Osteoblast (primary cell): ENCODE measurements at regions not wholly inside any gene's neighbourhood (a gene's known extent, or its start where the extent isn't known, plus 50 kb on each side); places are given as distances from the start of the nearest gene placed in this dataset.
"Not testable (repeated sequence)": the region's sequence is repeated elsewhere in the genome, so short reads cannot be mapped to it uniquely, and the experiment has no call there.

Experiments
- DNase-seq: peaks from one replicate; pipeline ENCODE4 v3.0.0; 2011; ENCODE audit warnings: low spot score, mixed read lengths; ENCODE audit not compliant: insufficient read length; ENCODE audit errors: missing footprints
- H2AFZ ChIP-seq: 2 replicates; pipeline ENCODE4 v1.6.0; 2011; ENCODE audit warnings: mild to moderate bottlenecking, low read length
- H3K27ac ChIP-seq: 2 replicates; pipeline ENCODE4 v1.5.1; 2011; ENCODE audit warnings: mild to moderate bottlenecking, low read depth, low read length, moderate library complexity
- H3K27me3 ChIP-seq: 2 replicates; pipeline ENCODE4 v1.6.0; 2012; ENCODE audit warnings: mild to moderate bottlenecking, control low read depth, inconsistent platforms, low read length, moderate library complexity; ENCODE audit not compliant: insufficient read depth
- H3K36me3 ChIP-seq: 2 replicates; pipeline ENCODE4 v1.5.1; 2011; ENCODE audit warnings: mild to moderate bottlenecking, low read length, control low read depth, moderate library complexity; ENCODE audit not compliant: insufficient read depth
- H3K4me1 ChIP-seq: 2 replicates; pipeline ENCODE4 v1.5.1; 2011; ENCODE audit warnings: mild to moderate bottlenecking, low read length, control low read depth, moderate library complexity; ENCODE audit not compliant: insufficient read depth
- H3K4me2 ChIP-seq: 2 replicates; pipeline ENCODE4 v1.6.0; 2011; ENCODE audit warnings: mild to moderate bottlenecking, low read length; ENCODE audit not compliant: insufficient read depth
- H3K4me3 ChIP-seq: fragments of 200-600 bp; sonication (generic); 3 replicates; pipeline ENCODE4 v1.5.1; 2012; ENCODE audit warnings: mild to moderate bottlenecking, low read length, inconsistent platforms; ENCODE audit not compliant: insufficient read depth
- H3K79me2 ChIP-seq: 2 replicates; pipeline ENCODE4 v1.6.0; 2012; ENCODE audit warnings: mild to moderate bottlenecking, low read length, control low read depth, inconsistent platforms; ENCODE audit not compliant: insufficient read depth
- H3K9me3 ChIP-seq: 2 replicates; pipeline ENCODE4 v1.5.1; 2011; ENCODE audit warnings: low read depth, low read length, control low read depth
- H4K20me1 ChIP-seq: 2 replicates; pipeline ENCODE4 v1.6.0; 2012; ENCODE audit warnings: mild to moderate bottlenecking, low read length, control low read depth; ENCODE audit not compliant: insufficient read depth
- CTCF ChIP-seq: IDR thresholded peaks from 2 replicates; pipeline ENCODE4 v1.5.1; 2011; ENCODE audit warnings: mild to moderate bottlenecking, low read depth, low read length, moderate library complexity; ENCODE audit errors: extremely low read depth

GRCh38 chr11:89571706-89572105 is 80.5 kb upstream of the NOX4 start:
- H3K4me3 ChIP-seq, H3K4me2 ChIP-seq, H3K36me3 ChIP-seq, H2AFZ ChIP-seq, H3K27ac ChIP-seq, H3K27me3 ChIP-seq, H3K79me2 ChIP-seq, H4K20me1 ChIP-seq, H3K4me1 ChIP-seq, H3K9me3 ChIP-seq, DNase-seq: not testable (repeated sequence)

DNA sequence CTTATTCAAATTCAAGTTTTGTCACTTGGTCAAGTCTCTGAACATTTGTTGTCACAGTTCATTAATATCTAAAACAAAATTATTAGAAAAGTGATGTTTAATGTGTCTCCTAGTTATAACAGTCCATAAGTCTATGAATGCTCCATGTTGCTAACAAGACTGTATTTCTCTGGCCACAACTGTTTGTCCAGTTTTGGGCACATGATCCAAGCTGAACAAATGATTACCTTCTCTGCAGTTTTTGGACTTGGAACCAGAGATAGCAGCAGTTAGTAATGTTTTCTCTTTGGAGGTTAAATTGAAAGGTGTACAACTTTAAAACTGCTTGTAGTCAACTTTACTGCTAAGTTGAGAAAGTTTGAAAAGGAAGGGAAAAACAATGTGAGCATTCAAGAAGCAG is 84.7 kb upstream of the NOX4 start:
- not testable (repeated sequence) for H3K4me3 ChIP-seq, H3K36me3 ChIP-seq, H3K4me1 ChIP-seq, H2AFZ ChIP-seq, H3K4me2 ChIP-seq, H3K9me3 ChIP-seq, H4K20me1 ChIP-seq, H3K27ac ChIP-seq, H3K79me2 ChIP-seq, H3K27me3 ChIP-seq, DNase-seq

DNA sequence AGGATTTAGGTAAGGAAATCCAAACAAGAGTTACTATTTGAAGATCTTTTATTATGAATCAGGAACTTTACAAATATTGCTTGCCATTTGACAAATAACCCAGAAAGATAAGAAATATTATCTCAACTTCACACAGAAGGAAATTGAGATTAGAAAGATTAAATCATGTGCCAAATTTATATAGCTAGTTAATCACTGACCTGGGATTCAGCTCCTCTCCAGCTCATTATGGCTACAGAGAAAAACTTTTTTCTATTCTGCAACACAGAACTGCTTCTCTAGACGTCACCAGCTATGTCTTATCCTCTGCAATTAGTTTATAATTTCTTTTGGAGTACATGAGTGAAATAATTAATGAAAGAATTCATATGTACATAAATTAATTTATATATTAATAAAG is 86.3 kb upstream of the NOX4 start:
- H3K79me2 ChIP-seq, H3K9me3 ChIP-seq, DNase-seq, H3K4me3 ChIP-seq, H3K27me3 ChIP-seq, H3K36me3 ChIP-seq, H3K4me1 ChIP-seq, H2AFZ ChIP-seq, H4K20me1 ChIP-seq, H3K4me2 ChIP-seq, H3K27ac ChIP-seq: not testable (repeated sequence)

- H3K79me2 ChIP-seq: no peaks in the 10 kb centered on the region
- H3K4me3 ChIP-seq: no peak overlapping the region
- H3K27ac ChIP-seq: no peak overlapping the region
- H4K20me1 ChIP-seq: no peaks in the 10 kb centered on the region
- TF ChIP-seq CTCF: no peak
- H3K4me1 ChIP-seq: no peaks in the 10 kb centered on the region
- no peak for DNase-seq
- no peaks in the 10 kb centered on the region for H3K36me3 ChIP-seq
- H3K4me2 ChIP-seq: no peak overlapping the region
- no peak overlapping the region for H2AFZ ChIP-seq
- H3K27me3 ChIP-seq: no peaks in the 10 kb centered on the region
- H3K9me3 ChIP-seq: no peaks in the 10 kb centered on the region
These were observed 92.4 kb upstream of the NOX4 start for GRCh38 chr11:89583580-89583979.

DNA sequence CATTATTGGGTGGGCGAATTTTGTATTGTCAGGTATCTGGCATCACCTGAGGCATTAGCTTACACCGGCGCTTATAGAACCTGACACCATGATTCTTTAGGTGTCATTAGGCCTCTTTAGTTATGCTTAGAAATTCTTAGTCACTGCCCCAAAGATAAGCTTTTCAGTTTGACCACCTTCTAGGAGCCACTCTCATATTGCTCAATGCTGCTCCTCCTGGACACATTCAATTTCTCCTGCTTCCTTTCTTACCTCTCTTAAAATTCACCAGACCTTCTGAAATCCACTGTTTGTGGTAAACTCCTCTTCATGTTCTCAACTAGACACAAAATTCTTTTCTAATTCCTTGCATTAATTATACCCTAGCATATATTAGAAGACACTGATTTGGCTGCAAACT is 93.9 kb upstream of the NOX4 start:
- H3K4me1 ChIP-seq, H3K4me3 ChIP-seq, H4K20me1 ChIP-seq, H3K36me3 ChIP-seq, H3K9me3 ChIP-seq, DNase-seq, H2AFZ ChIP-seq, H3K27ac ChIP-seq, H3K79me2 ChIP-seq, H3K4me2 ChIP-seq, H3K27me3 ChIP-seq: not testable (repeated sequence)

GRCh38 chr11:89585471-89585870 is 94.3 kb upstream of the NOX4 start:
- not testable (repeated sequence) for H3K27me3 ChIP-seq, H3K4me3 ChIP-seq, H2AFZ ChIP-seq, H4K20me1 ChIP-seq, DNase-seq, H3K27ac ChIP-seq, H3K4me1 ChIP-seq, H3K4me2 ChIP-seq, H3K36me3 ChIP-seq, H3K9me3 ChIP-seq, H3K79me2 ChIP-seq

- H3K9me3 ChIP-seq, DNase-seq, H3K27me3 ChIP-seq, H3K79me2 ChIP-seq, H3K36me3 ChIP-seq, H3K4me2 ChIP-seq, H2AFZ ChIP-seq, H3K4me3 ChIP-seq, H4K20me1 ChIP-seq, H3K4me1 ChIP-seq, H3K27ac ChIP-seq: not testable (repeated sequence)
These were observed 98.2 kb upstream of the NOX4 start for GRCh38 chr11:89589413-89589812.

- H2AFZ ChIP-seq, H3K4me2 ChIP-seq, H4K20me1 ChIP-seq, DNase-seq, H3K27me3 ChIP-seq, H3K4me3 ChIP-seq, H3K4me1 ChIP-seq, H3K9me3 ChIP-seq, H3K27ac ChIP-seq, H3K79me2 ChIP-seq, H3K36me3 ChIP-seq: not testable (repeated sequence)
These were observed 98.9 kb upstream of the NOX4 start for GRCh38 chr11:89590008-89590632.
